SK-N-MC (cell line): ENCODE measurements at regions not wholly inside any gene's neighbourhood (a gene's known extent, or its start where the extent isn't known, plus 50 kb on each side); places are given as distances from the start of the nearest gene placed in this dataset.

Experiments
- DNase-seq: peaks from one replicate; pipeline ENCODE4 v3.0.0-alpha.2; 2011; ENCODE audit warnings: low read depth, low spot score
- H3K27ac ChIP-seq: fragments of 200-600 bp; sonication (generic); 2 replicates; pipeline ENCODE4 v1.5.1; 2016; ENCODE audit warnings: mixed run types
- H3K36me3 ChIP-seq: fragments of 200-600 bp; sonication (generic); 2 replicates; pipeline ENCODE4 v1.6.1; 2017; ENCODE audit warnings: antibody characterized with exemption, low read length, mixed read lengths; ENCODE audit not compliant: insufficient read depth
- H3K4me3 ChIP-seq: fragments of 200-600 bp; sonication (generic); 2 replicates; pipeline ENCODE4 v1.5.1; 2016
- H3K9ac ChIP-seq: fragments of 200-600 bp; sonication (generic); 2 replicates; pipeline ENCODE4 v1.8.0; 2017; ENCODE audit warnings: mixed run types, mixed read lengths; ENCODE audit not compliant: insufficient read length
- H3K9me3 ChIP-seq: fragments of 200-600 bp; sonication (generic); 2 replicates; pipeline ENCODE4 v1.6.1; 2017; ENCODE audit warnings: low read depth, mild to moderate bottlenecking, antibody characterized with exemption, low read length, moderate library complexity, mixed read lengths
- EZH2 ChIP-seq: fragments of 200-600 bp; sonication (generic); IDR thresholded peaks from one replicate; pipeline ENCODE4 v1.6.1; 2017; ENCODE audit warnings: antibody characterized with exemption
- FOXP2 ChIP-seq: optimal IDR thresholded peaks from 2 replicates; pipeline ENCODE3; 2011; ENCODE audit warnings: mild to moderate bottlenecking, moderate library complexity; ENCODE audit not compliant: insufficient read depth; ENCODE audit errors: extremely low read length, control extremely low read depth
- POLR2AphosphoS5 ChIP-seq: IDR thresholded peaks from 2 replicates; pipeline ENCODE4 v1.6.1; 2012; ENCODE audit warnings: mild to moderate bottlenecking, low read depth, low read length, borderline replicate concordance

GRCh38 chr4:24260133-24260715 is 324.1 kb downstream of the DHX15 start:
- no peak for TF ChIP-seq POLR2AphosphoS5
- TF ChIP-seq FOXP2: no peak
- TF ChIP-seq EZH2: no peak

GRCh38 chr4:24256547-24256946 is 327.8 kb downstream of the DHX15 start:
- TF ChIP-seq FOXP2: no peak
- no peak for TF ChIP-seq POLR2AphosphoS5
- no peak for TF ChIP-seq EZH2
- H3K27ac ChIP-seq: no peak overlapping the region
- no peaks in the 10 kb centered on the region for H3K9me3 ChIP-seq
- no peak overlapping the region for H3K4me3 ChIP-seq
- DNase-seq: no peak
- H3K36me3 ChIP-seq: no peaks in the 10 kb centered on the region
- no peak overlapping the region for H3K9ac ChIP-seq

More at GRCh38 chr4:24260133-24260715, 324.1 kb downstream of the DHX15 start:
- no peaks in the 10 kb centered on the region for H3K36me3 ChIP-seq
- no peak overlapping the region for H3K9ac ChIP-seq
- H3K4me3 ChIP-seq: no peak overlapping the region
- DNase-seq: no peak
- no peaks in the 10 kb centered on the region for H3K9me3 ChIP-seq
- H3K27ac ChIP-seq: no peak overlapping the region

GRCh38 chr4:24256066-24256465 is 328.3 kb downstream of the DHX15 start:
- TF ChIP-seq FOXP2: no peak
- no peak for TF ChIP-seq EZH2
- no peak for TF ChIP-seq POLR2AphosphoS5
- Histone ChIP-seq H3K4me3 (no peak overlapping the region), H3K9me3 (no peaks in the 10 kb centered on the region), H3K9ac (no peak overlapping the region), H3K27ac (no peak overlapping the region), H3K36me3 (no peaks in the 10 kb centered on the region)
- no peak for DNase-seq

- no peak overlapping the region for H3K9ac ChIP-seq
- H3K27ac ChIP-seq: no peak overlapping the region
- no peaks in the 10 kb centered on the region for H3K36me3 ChIP-seq
- no peak for DNase-seq
- H3K4me3 ChIP-seq: no peak overlapping the region
- TF ChIP-seq EZH2 (no peak), POLR2AphosphoS5 (no peak), FOXP2 (no peak)
- no peaks in the 10 kb centered on the region for H3K9me3 ChIP-seq
Observed at GRCh38 chr4:24252121-24252520, 332.2 kb downstream of the DHX15 start.

- Histone ChIP-seq H3K9me3 (no peaks in the 10 kb centered on the region), H3K9ac (no peak overlapping the region), H3K4me3 (no peak overlapping the region), H3K27ac (no peak overlapping the region), H3K36me3 (no peaks in the 10 kb centered on the region)
- TF ChIP-seq FOXP2 (no peak), EZH2 (no peak), POLR2AphosphoS5 (no peak)
- no peak for DNase-seq
Observed at GRCh38 chr4:24251589-24251988, 332.8 kb downstream of the DHX15 start.

- Histone ChIP-seq H3K9ac (no peak overlapping the region), H3K9me3 (no peaks in the 10 kb centered on the region), H3K4me3 (no peak overlapping the region), H3K36me3 (no peaks in the 10 kb centered on the region), H3K27ac (no peak overlapping the region)
- no peak for DNase-seq
- TF ChIP-seq POLR2AphosphoS5 (no peak), FOXP2 (no peak), EZH2 (no peak)
Observed at GRCh38 chr4:24249972-24250371, 334.4 kb downstream of the DHX15 start.

- H3K4me3 ChIP-seq: no peak overlapping the region
- TF ChIP-seq EZH2 (no peak), POLR2AphosphoS5 (no peak), FOXP2 (no peak)
- no peak overlapping the region for H3K27ac ChIP-seq
- H3K9me3 ChIP-seq: no peaks in the 10 kb centered on the region
- H3K9ac ChIP-seq: no peak overlapping the region
- no peak for DNase-seq
- no peaks in the 10 kb centered on the region for H3K36me3 ChIP-seq
Observed at GRCh38 chr4:24248674-24249630, 335.4 kb downstream of the DHX15 start.

GRCh38 chr4:24245491-24245820 is 338.9 kb downstream of the DHX15 start:
- Histone ChIP-seq H3K27ac (no peak overlapping the region), H3K9ac (no peak overlapping the region), H3K4me3 (no peak overlapping the region), H3K9me3 (no peaks in the 10 kb centered on the region), H3K36me3 (no peaks in the 10 kb centered on the region)
- TF ChIP-seq FOXP2: no peak
- TF ChIP-seq EZH2: no peak
- no peak for DNase-seq
